Fibroblast of lung (primary cell): ENCODE measurements at regions not wholly inside any gene's neighbourhood (a gene's known extent, or its start where the extent isn't known, plus 50 kb on each side); places are given as distances from the start of the nearest gene placed in this dataset.

Experiments used
- DNase-seq, 2 donors: peaks; one replicate each; pipeline versions ENCODE4 v3.0.0 to v3.0.0-alpha.2; 2010; ENCODE audit warnings: low read depth in 2 of 2
- H2AFZ ChIP-seq: 2 replicates; pipeline ENCODE4 v1.5.1; 2012; ENCODE audit warnings: low read length, control low read depth, inconsistent platforms
- H3K27ac ChIP-seq: 2 replicates; pipeline ENCODE4 v1.5.1; 2011; ENCODE audit warnings: low read length, control low read depth; ENCODE audit not compliant: insufficient read depth
- H3K27me3 ChIP-seq: 2 replicates; pipeline ENCODE4 v1.5.1; 2011; ENCODE audit warnings: mild to moderate bottlenecking, low read length; ENCODE audit not compliant: control insufficient read depth, insufficient read depth
- H3K36me3 ChIP-seq: 2 replicates; pipeline ENCODE4 v1.5.1; 2011; ENCODE audit warnings: low read length; ENCODE audit not compliant: control insufficient read depth, insufficient read depth
- H3K4me1 ChIP-seq: 2 replicates; pipeline ENCODE4 v1.5.1; 2011; ENCODE audit warnings: low read length; ENCODE audit not compliant: control insufficient read depth, insufficient read depth; ENCODE audit errors: extremely low read depth
- H3K4me2 ChIP-seq: 2 replicates; pipeline ENCODE4 v1.5.1; 2011; ENCODE audit warnings: low read length, control low read depth; ENCODE audit not compliant: insufficient read depth; ENCODE audit errors: extremely low read depth
- H3K4me3 ChIP-seq, 4 experiments: fragments of 200-600 bp in 1 of 4; sonication (generic) in 1 of 4; replicated peaks in 1 of 4; 2 replicates each; pipeline ENCODE4 v1.5.1; 2011 to 2016; ENCODE audit warnings: low read length in 4 of 4, low read depth in 3 of 4, mild to moderate bottlenecking in 3 of 4, control low read depth in 2 of 4, inconsistent platforms in 1 of 4, mixed read lengths in 1 of 4; ENCODE audit not compliant: insufficient read depth in 1 of 4; ENCODE audit errors: control extremely low read depth in 1 of 4
- H3K79me2 ChIP-seq: 2 replicates; pipeline ENCODE4 v1.5.1; 2012; ENCODE audit warnings: mild to moderate bottlenecking, low read length, inconsistent platforms; ENCODE audit not compliant: control insufficient read depth, insufficient read depth
- H3K9ac ChIP-seq: 2 replicates; pipeline ENCODE4 v1.5.1; 2011; ENCODE audit warnings: mild to moderate bottlenecking, low read length, control low read depth; ENCODE audit not compliant: insufficient read depth
- H3K9me3 ChIP-seq: 2 replicates; pipeline ENCODE4 v1.5.1; 2012; ENCODE audit warnings: low read depth, low read length; ENCODE audit not compliant: control insufficient read depth, insufficient read depth
- H4K20me1 ChIP-seq: 2 replicates; pipeline ENCODE4 v1.5.1; 2011; ENCODE audit warnings: low read length; ENCODE audit not compliant: control insufficient read depth, insufficient read depth; ENCODE audit errors: extremely low read depth
- CTCF ChIP-seq, 2 donors: IDR thresholded peaks in 1 of 2; conservative IDR thresholded peaks in 1 of 2; 1 replicate in 1 of 2; 2 replicates in 1 of 2; pipeline ENCODE4 v1.5.1; 2011 to 2012; ENCODE audit warnings: low read length in 2 of 2, control low read depth in 1 of 2, inconsistent platforms in 1 of 2, low read depth in 1 of 2, mild to moderate bottlenecking in 1 of 2
- EZH2 ChIP-seq: IDR thresholded peaks from 2 replicates; pipeline ENCODE4 v1.5.1; 2012; ENCODE audit warnings: low read length, control low read depth, mild to moderate bottlenecking; ENCODE audit errors: missing control alignments

GRCh38 chr3:139808201-139808600 lies 126.8 kb upstream of the CLSTN2 start:
- H3K4me1 ChIP-seq, result no peaks in the 10 kb centered on the region
- H3K9me3 ChIP-seq, result no peaks in the 10 kb centered on the region
- TF ChIP-seq CTCF (conservative IDR thresholded peaks at IDR 0.05 in 1 of 2, IDR thresholded peaks at IDR 0.05 in 1 of 2; ENCODE audit: low read depth in 1 of 2, low read length in 2 of 2) (no peak), EZH2 (no peak)
- no peak overlapping the region for H3K4me2 ChIP-seq
- H3K36me3 ChIP-seq, result no peaks in the 10 kb centered on the region
- H3K79me2 ChIP-seq, result no peaks in the 10 kb centered on the region
- H2AFZ ChIP-seq, result no peak overlapping the region
- no peak overlapping the region for H3K9ac ChIP-seq
- H3K27me3 ChIP-seq, result no peaks in the 10 kb centered on the region
- H3K4me3 ChIP-seq, result no peak overlapping the region
- no peaks in the 10 kb centered on the region for H4K20me1 ChIP-seq
- no peak for DNase-seq
- H3K27ac ChIP-seq, result no peak overlapping the region

- no peak overlapping the region for H3K4me3 ChIP-seq
- no peak overlapping the region for H3K27ac ChIP-seq
- no peak for DNase-seq
- no peaks in the 10 kb centered on the region for H3K9me3 ChIP-seq
- H2AFZ ChIP-seq, result no peak overlapping the region
- no peaks in the 10 kb centered on the region for H4K20me1 ChIP-seq
- H3K36me3 ChIP-seq, result no peaks in the 10 kb centered on the region
- TF ChIP-seq CTCF (conservative IDR thresholded peaks at IDR 0.05 in 1 of 2, IDR thresholded peaks at IDR 0.05 in 1 of 2; ENCODE audit: low read depth in 1 of 2, low read length in 2 of 2) (no peak), EZH2 (no peak)
- H3K4me2 ChIP-seq, result no peak overlapping the region
- H3K27me3 ChIP-seq, result no peaks in the 10 kb centered on the region
- no peak overlapping the region for H3K9ac ChIP-seq
- no peaks in the 10 kb centered on the region for H3K79me2 ChIP-seq
- H3K4me1 ChIP-seq, result no peaks in the 10 kb centered on the region
Measured at GRCh38 chr3:139803294-139803693, 125.5 kb upstream of the NMNAT3 start.

- Histone ChIP-seq H3K4me1 (no peaks in the 10 kb centered on the region), H3K27me3 (no peaks in the 10 kb centered on the region), H3K9ac (no peak overlapping the region), H3K79me2 (no peaks in the 10 kb centered on the region), H3K27ac (no peak overlapping the region), H3K36me3 (no peaks in the 10 kb centered on the region), H3K4me2 (no peak overlapping the region), H2AFZ (no peak overlapping the region), H4K20me1 (no peaks in the 10 kb centered on the region), H3K4me3 (no peak overlapping the region), H3K9me3 (no peaks in the 10 kb centered on the region)
- no peak for TF ChIP-seq CTCF (conservative IDR thresholded peaks at IDR 0.05 in 1 of 2, IDR thresholded peaks at IDR 0.05 in 1 of 2; ENCODE audit: low read depth in 1 of 2, low read length in 2 of 2)
- no peak for TF ChIP-seq EZH2
- peak; percentile 47 to 54 for DNase-seq
Measured at GRCh38 chr3:139797724-139798343, 120.1 kb upstream of the NMNAT3 start.
